ENCODE measurements at regions not wholly inside any gene's neighbourhood (a gene's known extent, or its start where the extent isn't known, plus 50 kb on each side); places are given as distances from the start of the nearest gene placed in this dataset.

DNA sequence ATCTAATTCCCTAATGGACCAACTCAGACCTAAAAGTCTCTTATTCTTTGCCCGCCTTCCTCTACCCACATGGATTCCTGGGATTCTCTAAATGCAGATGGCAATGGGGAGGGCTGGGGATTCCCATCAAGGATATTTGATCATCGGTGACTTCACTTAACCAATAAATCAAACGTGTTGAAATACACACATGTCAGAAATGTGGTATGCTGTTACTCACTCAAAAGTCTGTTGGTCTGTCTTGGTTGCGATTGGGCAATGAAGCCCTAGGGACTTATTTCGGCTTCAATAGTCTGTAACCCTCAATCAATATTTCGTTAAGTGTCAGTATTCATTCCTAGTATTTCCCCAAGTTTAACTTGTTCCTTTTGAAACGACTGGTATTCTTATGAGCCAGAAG is 117.2 kb upstream of the DIO3 start:
- POLR2A ChIA-PET: interaction anchor here (0.7 kb wide), 1 partner anchor 923 kb away, joined by 15 read pairs; no protein-coding TSS in a partner anchor

GRCh38 chr14:101445278-101445677 is 116.0 kb upstream of the DIO3 start:
- ChIA-PET POLR2A (no interaction called here), CTCF (no interaction called here)

More for the DNA sequence above, 117.2 kb upstream of the DIO3 start:
- CTCF ChIA-PET: no interaction called here

- ChIA-PET CTCF (no interaction called here), POLR2A (no interaction called here)
Measured at GRCh38 chr14:101446387-101446969, 114.8 kb upstream of the DIO3 start.

DNA sequence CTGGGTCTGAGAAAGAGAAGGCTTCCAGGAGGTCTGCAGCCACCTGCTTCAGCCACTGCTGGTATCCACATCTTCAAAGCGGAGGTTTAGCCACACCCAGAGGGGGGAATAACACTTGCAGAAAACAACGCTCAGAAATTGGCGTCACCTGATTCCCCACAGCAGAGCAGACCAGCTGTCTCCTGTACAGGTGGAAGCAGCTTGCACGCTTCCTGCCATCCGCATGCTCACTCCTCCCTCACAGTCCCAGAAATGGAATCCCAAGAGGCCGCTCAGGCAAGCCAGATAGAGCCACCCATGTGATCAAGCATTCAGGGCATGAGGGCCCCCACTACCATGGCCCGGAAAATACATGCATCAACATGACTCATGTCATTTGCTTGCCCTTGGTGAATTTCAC is 112.2 kb upstream of the DIO3 start:
- CTCF ChIA-PET: no interaction called here

GRCh38 chr14:101451166-101451565 is 110.1 kb upstream of the DIO3 start:
- ChIA-PET POLR2A (no interaction called here), CTCF (no interaction called here)

More for the DNA sequence above, 112.2 kb upstream of the DIO3 start:
- POLR2A ChIA-PET: no interaction called here

GRCh38 chr14:101453225-101453624 is 108.1 kb upstream of the DIO3 start:
- ChIA-PET POLR2A (no interaction called here), CTCF (no interaction called here)

DNA sequence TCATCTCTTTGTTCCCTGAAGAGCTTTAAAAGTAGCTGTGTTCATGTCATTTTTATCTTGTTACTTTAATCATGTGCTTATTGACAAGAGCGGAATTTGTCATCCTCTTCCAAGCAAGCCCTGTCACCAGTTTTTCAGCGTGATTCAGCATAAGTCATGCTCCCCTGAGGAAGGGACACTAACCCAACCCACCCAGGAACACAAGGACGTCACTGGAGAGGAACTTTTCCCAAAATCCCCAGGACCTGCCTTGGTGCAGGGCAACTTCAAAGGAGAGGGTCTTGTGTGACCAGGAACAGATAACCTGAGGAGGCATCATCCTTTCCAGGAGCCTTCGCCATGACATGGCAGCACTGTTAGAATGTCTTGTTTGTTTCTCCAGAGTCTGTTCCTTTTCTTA is 107.1 kb upstream of the DIO3 start:
- ChIA-PET POLR2A (no interaction called here), CTCF (no interaction called here)

DNA sequence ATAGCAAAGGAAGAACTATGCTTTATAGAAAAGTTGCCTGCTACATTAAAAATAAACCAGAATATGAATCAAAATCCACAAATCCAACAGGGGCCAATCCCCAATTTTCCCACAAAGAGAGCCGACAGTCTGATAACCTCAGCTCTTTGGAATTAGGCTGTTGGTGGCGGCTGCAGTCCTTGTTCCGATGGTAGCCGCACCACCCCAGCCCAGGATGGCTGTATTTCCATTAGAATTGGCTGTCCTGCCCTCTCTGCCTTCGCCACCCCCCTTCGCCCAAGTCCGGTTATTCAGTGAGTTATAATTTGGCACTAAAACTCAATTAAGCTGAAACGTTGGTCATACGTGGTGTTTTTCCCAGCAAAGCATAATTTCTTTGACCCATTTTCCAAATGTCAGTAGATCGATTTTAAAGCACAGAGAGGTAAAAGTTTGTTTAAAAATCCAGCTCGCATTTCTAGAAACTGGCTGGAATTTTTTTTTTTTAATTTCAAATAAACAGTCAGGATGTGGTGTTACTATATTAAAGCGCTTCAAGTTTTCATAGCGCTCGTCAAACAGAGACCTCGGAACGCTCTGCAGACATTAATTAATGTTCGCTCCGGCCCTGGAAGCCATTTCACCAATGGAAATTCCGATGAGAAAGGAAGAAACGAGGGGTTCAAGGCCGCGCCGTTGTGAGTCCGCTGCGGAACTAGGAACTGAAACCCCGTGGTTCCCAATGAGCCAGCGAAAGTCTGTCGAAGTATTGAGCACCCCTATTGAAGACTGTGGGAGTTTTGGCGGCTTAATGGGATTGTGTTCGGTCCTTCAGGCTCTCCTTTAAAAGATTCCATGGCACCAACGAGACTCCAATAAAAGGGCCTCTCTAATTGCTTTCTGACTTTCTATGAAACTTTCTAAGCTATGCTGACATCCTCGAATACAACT is 104.8 kb upstream of the DIO3 start:
- ChIA-PET POLR2A (no interaction called here), CTCF (no interaction called here)

DNA sequence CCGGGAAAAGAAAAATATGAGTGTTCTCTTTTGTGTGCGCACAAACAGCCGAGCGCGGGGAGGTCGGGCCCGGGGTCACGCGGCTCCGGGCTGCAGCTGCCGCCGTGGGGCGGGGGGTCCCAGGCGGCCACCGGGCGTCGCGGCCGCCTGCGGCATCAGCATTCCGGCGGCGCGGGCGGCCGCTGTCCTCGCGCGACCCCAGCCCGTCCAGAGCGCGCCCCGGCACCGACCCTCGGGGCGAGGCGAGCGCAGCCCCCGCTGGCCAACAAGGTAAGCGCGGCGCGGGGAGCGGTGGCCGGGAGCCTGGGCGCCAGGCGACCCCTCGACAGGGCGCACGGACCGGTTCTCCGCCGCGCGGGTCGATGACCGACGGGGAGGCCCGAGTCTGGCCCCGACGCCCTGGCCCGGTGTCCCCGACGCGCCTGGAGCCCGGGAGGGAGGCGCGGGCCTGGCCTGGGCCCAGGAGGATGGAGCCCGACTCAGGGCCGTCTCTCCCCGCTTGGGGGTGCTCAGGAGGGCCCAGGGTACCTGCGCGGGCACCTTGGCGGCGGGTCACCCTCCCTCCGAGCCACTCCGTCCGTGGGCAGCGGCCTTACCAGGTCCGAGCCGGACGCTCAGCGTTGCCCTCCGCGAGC is 103.9 kb upstream of the DIO3 start:
- ChIA-PET CTCF (no interaction called here), POLR2A (no interaction called here)

GRCh38 chr14:101457936-101458740 is 103.2 kb upstream of the DIO3 start:
- CTCF ChIA-PET: no interaction called here
- POLR2A ChIA-PET: no interaction called here

DNA sequence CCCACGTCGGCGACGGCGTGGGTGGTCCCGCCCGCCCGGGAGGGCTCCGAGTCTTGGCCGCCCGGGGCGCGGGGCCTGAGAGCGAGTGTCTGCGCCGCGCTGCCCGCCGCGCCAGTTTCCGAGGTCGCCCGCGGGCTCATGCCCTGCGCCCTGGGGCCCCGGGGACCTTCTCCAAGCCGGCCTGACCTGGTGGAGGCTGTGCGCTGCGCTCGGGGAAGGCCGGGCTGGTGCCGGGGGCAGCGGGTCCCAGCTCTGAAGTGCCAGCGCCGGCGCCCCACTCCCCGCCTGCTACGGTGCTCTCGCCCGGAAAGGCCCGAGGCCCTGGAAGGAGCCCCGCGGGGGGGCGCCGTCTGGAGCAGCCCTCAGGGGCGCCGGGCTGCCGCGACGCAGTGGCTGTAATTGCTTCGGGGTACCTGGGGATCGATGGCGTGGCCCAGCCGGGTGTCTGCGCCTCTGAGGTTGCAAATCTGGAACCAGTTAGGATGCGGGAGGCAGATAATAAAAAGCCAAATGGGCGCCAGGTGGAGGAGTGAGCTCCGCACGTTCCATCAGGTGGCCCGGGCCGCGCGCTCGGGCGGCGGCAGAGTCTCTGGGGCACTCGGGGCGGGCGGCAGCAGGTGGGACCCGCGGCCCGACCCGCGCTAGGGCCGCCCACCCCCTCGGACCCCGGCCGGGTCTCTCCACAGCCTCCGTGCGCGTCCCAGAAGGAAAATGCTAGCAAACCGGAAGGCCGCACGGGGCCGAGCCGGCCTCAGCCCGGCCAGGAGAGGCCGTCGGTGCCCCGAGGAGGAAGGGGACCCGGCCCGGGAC is 102.3 kb upstream of the DIO3 start:
- POLR2A ChIA-PET: no interaction called here
- CTCF ChIA-PET: no interaction called here

- ChIA-PET CTCF (no interaction called here), POLR2A (no interaction called here)
Measured at GRCh38 chr14:101459551-101459900, 101.8 kb upstream of the DIO3 start.

GRCh38 chr14:101460521-101460920 is 100.8 kb upstream of the DIO3 start:
- CTCF ChIA-PET: no interaction called here
- POLR2A ChIA-PET: no interaction called here

DNA sequence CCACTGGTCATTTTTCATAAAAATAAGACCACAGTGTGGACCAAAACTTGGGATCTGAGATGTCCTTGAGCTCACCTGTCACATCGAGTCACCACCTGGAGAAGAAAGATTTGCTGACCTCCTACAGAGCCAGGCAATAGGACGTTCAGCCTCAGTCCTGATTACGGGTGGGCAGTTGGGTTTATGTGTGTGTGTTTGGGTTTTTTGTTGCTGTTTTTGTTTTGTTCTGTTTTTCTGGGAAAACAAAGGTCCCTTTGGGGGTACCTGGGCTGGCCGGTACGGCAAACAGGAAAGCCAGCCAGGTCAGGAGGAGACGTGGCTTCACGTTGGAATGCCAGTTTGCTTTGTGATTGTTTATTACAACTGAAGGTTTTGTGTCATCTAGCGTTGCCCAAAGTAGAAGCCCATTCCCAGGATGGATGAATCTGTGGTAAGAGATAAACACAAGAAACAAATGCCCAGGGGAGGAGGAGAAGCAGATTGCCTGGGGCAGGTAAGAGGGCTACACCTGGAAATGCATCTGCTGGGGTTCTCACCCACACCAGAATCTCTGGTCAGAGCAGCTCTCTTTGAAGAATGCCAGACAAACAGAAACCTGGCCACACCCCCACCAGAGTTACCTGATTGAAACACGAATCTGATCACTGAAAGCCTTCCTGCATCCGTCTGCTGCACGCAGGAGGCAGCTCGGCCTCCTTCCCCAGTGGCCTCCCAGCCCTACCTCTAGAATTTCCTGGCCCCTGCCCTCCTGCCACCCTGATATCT is 100.1 kb upstream of the DIO3 start:
- CTCF ChIA-PET: no interaction called here
- POLR2A ChIA-PET: no interaction called here

DNA sequence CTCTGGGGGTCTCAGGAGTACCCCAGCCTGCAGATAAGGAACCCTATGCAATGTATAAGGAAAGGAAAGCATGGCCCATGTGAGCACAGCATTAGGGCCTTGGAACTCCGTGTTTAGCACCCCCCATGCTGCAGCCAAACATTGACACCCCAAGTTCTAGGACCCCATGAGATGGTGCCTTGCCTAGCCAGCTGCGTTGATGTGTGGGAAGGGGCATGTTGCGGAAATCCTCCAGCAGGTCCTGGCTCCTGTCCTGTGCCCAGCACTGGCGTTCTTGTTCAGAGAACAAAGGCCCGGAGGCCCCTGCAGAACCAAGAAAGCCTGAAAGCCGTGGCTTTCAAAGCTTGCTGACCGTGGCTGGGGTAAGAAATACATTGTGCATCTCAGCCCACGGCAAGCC is 99.4 kb upstream of the DIO3 start:
- POLR2A ChIA-PET: no interaction called here
- CTCF ChIA-PET: no interaction called here

- ChIA-PET CTCF (no interaction called here), POLR2A (no interaction called here)
Measured at GRCh38 chr14:101462726-101463565, 98.3 kb upstream of the DIO3 start.

GRCh38 chr14:101463566-101464171 is 97.6 kb upstream of the DIO3 start:
- ChIA-PET POLR2A (no interaction called here), CTCF (no interaction called here)

Data from activated CD8-positive, alpha-beta memory T cell treated with anti-CD3 and anti-CD28 coated beads for 36 hours (primary cell).